SKM-1 (cell line): ENCODE measurements at regions not wholly inside any gene's neighbourhood (a gene's known extent, or its start where the extent isn't known, plus 50 kb on each side); places are given as distances from the start of the nearest gene placed in this dataset.
A peak's percentile ranks its signal among the peaks of the same experiment; 100 is the strongest.
"Not testable (repeated sequence)": the region's sequence is repeated elsewhere in the genome, so short reads cannot be mapped to it uniquely, and the experiment has no call there.

Experiments
- DNase-seq: peaks from one replicate; lab custom pipeline; 2025; ENCODE audit not compliant: unreplicated experiment; lab: John Stamatoyannopoulos, UW

- peak; percentile 66 for DNase-seq
These were observed 86.0 kb downstream of the DTWD1 start for GRCh38 chr15:49706805-49707204.

GRCh38 chr15:49707598-49707997, 86.8 kb downstream of the DTWD1 start:
- DNase-seq, result no peak

GRCh38 chr15:49709646-49710214, 88.9 kb downstream of the DTWD1 start:
- no peak for DNase-seq

- no peak for DNase-seq
These were observed 91.3 kb downstream of the DTWD1 start for GRCh38 chr15:49712162-49712561.

- DNase-seq, result no peak
These were observed 92.1 kb downstream of the DTWD1 start for GRCh38 chr15:49712846-49713450.

GRCh38 chr15:49715211-49715610, 94.4 kb downstream of the DTWD1 start:
- DNase-seq, result peak; percentile 32

- no peak for DNase-seq
These were observed 94.9 kb downstream of the DTWD1 start for GRCh38 chr15:49715701-49716100.

- peak; percentile 51 for DNase-seq
These were observed 97.4 kb downstream of the DTWD1 start for GRCh38 chr15:49718234-49718633.

- DNase-seq, result no peak
These were observed 98.0 kb downstream of the DTWD1 start for GRCh38 chr15:49718846-49719245.

GRCh38 chr15:49720261-49720660, 99.4 kb downstream of the DTWD1 start:
- DNase-seq, result no peak

GRCh38 chr15:49721091-49721490, 100.2 kb downstream of the DTWD1 start:
- DNase-seq, result no peak

GRCh38 chr15:49721621-49722020, 100.8 kb downstream of the DTWD1 start:
- peak; percentile 20 for DNase-seq

GRCh38 chr15:49723981-49724380, 103.1 kb downstream of the DTWD1 start:
- DNase-seq, result no peak

- no peak for DNase-seq
These were observed 110.6 kb downstream of the DTWD1 start for GRCh38 chr15:49731187-49732099.

GRCh38 chr15:49732109-49732508, 111.3 kb downstream of the DTWD1 start:
- DNase-seq, result not testable (repeated sequence)

GRCh38 chr15:49734089-49734488, 113.2 kb downstream of the DTWD1 start:
- not testable (repeated sequence) for DNase-seq

- no peak for DNase-seq
These were observed 114.1 kb downstream of the DTWD1 start for GRCh38 chr15:49734831-49735508.

GRCh38 chr15:49737127-49737526, 116.3 kb downstream of the DTWD1 start:
- DNase-seq, result no peak

GRCh38 chr15:49741712-49742111, 120.9 kb downstream of the DTWD1 start:
- no peak for DNase-seq

GRCh38 chr15:49742381-49742780, 121.5 kb downstream of the DTWD1 start:
- DNase-seq, result no peak

- DNase-seq, result no peak
These were observed 126.5 kb downstream of the DTWD1 start for GRCh38 chr15:49747340-49747739.
